Astrocyte (in vitro differentiated cells and primary cell): ENCODE measurements at regions not wholly inside any gene's neighbourhood (a gene's known extent, or its start where the extent isn't known, plus 50 kb on each side); places are given as distances from the start of the nearest gene placed in this dataset.

ENCODE experiments used
- EZH2 ChIP-seq: IDR thresholded peaks from 2 replicates; pipeline ENCODE4 v1.6.1; 2012; ENCODE audit warnings: mild to moderate bottlenecking, low read length, inconsistent platforms; ENCODE audit not compliant: insufficient read depth
- TF ChIP-seq, protein P1 (sequence below): IDR thresholded peaks from 2 replicates; pipeline ENCODE4 v1.5.1; 2011; ENCODE audit warnings: low read depth, mild to moderate bottlenecking, inconsistent platforms, low read length, moderate library complexity; ENCODE audit not compliant: insufficient read depth

GRCh38 chr7:114343949-114344708, 70.5 kb upstream of the FOXP2 start:
- TF ChIP-seq, protein P1, sequence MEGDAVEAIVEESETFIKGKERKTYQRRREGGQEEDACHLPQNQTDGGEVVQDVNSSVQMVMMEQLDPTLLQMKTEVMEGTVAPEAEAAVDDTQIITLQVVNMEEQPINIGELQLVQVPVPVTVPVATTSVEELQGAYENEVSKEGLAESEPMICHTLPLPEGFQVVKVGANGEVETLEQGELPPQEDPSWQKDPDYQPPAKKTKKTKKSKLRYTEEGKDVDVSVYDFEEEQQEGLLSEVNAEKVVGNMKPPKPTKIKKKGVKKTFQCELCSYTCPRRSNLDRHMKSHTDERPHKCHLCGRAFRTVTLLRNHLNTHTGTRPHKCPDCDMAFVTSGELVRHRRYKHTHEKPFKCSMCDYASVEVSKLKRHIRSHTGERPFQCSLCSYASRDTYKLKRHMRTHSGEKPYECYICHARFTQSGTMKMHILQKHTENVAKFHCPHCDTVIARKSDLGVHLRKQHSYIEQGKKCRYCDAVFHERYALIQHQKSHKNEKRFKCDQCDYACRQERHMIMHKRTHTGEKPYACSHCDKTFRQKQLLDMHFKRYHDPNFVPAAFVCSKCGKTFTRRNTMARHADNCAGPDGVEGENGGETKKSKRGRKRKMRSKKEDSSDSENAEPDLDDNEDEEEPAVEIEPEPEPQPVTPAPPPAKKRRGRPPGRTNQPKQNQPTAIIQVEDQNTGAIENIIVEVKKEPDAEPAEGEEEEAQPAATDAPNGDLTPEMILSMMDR: no peak
- TF ChIP-seq EZH2: no peak
